Left lung (tissue), 4 donors: ENCODE measurements at regions not wholly inside any gene's neighbourhood (a gene's known extent, or its start where the extent isn't known, plus 50 kb on each side); places are given as distances from the start of the nearest gene placed in this dataset.

Experiments used
- ATAC-seq: fragments of 200-7000 bp; cut with Tn5 transposase; one replicate; pipeline ENCODE4 v1.9.1; 2020; ENCODE audit warnings: moderate library complexity
- DNase-seq, 4 donors: peaks; one replicate each; pipeline ENCODE4 v3.0.0-alpha.2; 2013 to 2020
- H3K27ac ChIP-seq, 2 donors: fragments of 200-600 bp; sonication (generic) in 1 of 2; one replicate each; pipeline versions ENCODE4 v1.5.0 to v1.8.0; 2020 to 2021
- H3K27me3 ChIP-seq, 2 donors: fragments of 200-600 bp; sonication (generic) in 1 of 2; one replicate each; pipeline versions ENCODE4 v1.5.0 to v1.8.0; 2020 to 2021
- H3K36me3 ChIP-seq, 2 donors: fragments of 200-600 bp; sonication (generic) in 1 of 2; one replicate each; pipeline versions ENCODE4 v1.5.0 to v1.8.0; 2020 to 2021
- H3K4me1 ChIP-seq, 2 donors: fragments of 200-600 bp; one replicate each; pipeline ENCODE4 v1.8.0; 2021
- H3K4me3 ChIP-seq, 2 donors: fragments of 200-600 bp; sonication (generic) in 1 of 2; one replicate each; pipeline versions ENCODE4 v1.5.0 to v1.8.0; 2020 to 2021; ENCODE audit warnings: mild to moderate bottlenecking in 1 of 2
- H3K9me3 ChIP-seq, 2 donors: fragments of 200-600 bp; sonication (generic) in 1 of 2; one replicate each; pipeline versions ENCODE4 v1.5.0 to v1.8.0; 2020 to 2021
- intact Hi-C, 2 donors: fragments of 100-400 bp; cut with DNase I; formaldehyde crosslinking; loops; one replicate each; pipeline versions ENCODE4 v1.11.2 to v1.14.2; 2022
- TF ChIP-seq, protein P1 (sequence below), 2 donors: fragments of 200-600 bp; sonication (generic) in 1 of 2; IDR thresholded peaks; one replicate each; pipeline versions ENCODE4 v1.5.0 to v1.8.0; 2021; ENCODE audit warnings: antibody characterized with exemption in 2 of 2
- donor health status: DM: no; HTN: yes; CAD: no.
- donor health status: DM: no; HTN: no; CAD: no.

GRCh38 chr4:91837608-91838029 is 466.1 kb upstream of the GRID2 start:
- ATAC-seq: no peak
- no peak for DNase-seq
- Histone ChIP-seq H3K36me3 (no peaks in the 10 kb centered on the region), H3K4me1 (no peaks in the 10 kb centered on the region), H3K9me3 (peaks cover 0 to 26% of the 10 kb centered on the region in 2 donors), H3K4me3 (no peak overlapping the region), H3K27ac (no peak overlapping the region), H3K27me3 (no peaks in the 10 kb centered on the region)
- intact Hi-C loops: no loop called here
- TF ChIP-seq, protein P1, sequence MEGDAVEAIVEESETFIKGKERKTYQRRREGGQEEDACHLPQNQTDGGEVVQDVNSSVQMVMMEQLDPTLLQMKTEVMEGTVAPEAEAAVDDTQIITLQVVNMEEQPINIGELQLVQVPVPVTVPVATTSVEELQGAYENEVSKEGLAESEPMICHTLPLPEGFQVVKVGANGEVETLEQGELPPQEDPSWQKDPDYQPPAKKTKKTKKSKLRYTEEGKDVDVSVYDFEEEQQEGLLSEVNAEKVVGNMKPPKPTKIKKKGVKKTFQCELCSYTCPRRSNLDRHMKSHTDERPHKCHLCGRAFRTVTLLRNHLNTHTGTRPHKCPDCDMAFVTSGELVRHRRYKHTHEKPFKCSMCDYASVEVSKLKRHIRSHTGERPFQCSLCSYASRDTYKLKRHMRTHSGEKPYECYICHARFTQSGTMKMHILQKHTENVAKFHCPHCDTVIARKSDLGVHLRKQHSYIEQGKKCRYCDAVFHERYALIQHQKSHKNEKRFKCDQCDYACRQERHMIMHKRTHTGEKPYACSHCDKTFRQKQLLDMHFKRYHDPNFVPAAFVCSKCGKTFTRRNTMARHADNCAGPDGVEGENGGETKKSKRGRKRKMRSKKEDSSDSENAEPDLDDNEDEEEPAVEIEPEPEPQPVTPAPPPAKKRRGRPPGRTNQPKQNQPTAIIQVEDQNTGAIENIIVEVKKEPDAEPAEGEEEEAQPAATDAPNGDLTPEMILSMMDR (IDR thresholded peaks at IDR 0.05): no peak

DNA sequence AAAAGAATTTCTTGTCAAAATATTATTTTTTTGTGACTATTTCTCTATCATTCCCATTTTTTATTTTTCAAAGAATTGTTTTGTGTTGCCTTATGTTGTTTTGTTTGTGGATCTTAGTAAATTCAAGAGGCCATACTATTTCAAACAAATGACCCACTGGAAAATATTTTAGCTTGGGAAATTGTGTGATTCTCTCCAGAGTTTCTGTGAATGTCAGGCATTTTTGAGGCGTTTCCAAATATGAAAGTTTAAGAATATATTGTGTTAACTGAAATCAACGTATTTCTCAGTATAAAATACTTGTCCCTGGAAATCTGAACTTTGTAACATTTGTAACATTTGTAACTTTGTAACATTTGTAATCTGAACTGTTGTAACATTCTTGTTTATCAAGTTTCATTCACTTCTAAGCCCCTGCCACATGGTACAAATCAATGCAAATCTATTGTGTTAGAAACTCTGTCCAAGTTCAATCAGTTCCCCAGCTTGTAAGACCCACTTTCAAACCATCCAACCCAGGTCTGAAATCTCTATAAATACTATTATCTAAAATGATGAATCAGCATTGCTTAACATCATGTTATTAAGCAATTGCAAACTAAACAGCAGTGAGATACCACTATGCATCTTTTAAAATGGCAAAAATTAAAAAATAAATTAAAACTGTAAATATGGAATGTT is 465.4 kb upstream of the GRID2 start:
- DNase-seq: no peak
- Histone ChIP-seq H3K27ac (no peak overlapping the region), H3K4me3 (no peak overlapping the region)

GRCh38 chr4:91840359-91840758 is 463.4 kb upstream of the GRID2 start:
- ATAC-seq (peak; percentile 81), DNase-seq (no peak)
- Histone ChIP-seq H3K27me3 (no peaks in the 10 kb centered on the region), H3K36me3 (no peaks in the 10 kb centered on the region), H3K9me3 (peaks cover 0 to 6% of the 10 kb centered on the region in 2 donors), H3K27ac (no peak overlapping the region), H3K4me1 (no peaks in the 10 kb centered on the region), H3K4me3 (no peak overlapping the region)
- TF ChIP-seq, protein P1 (IDR thresholded peaks at IDR 0.05): no peak
- intact Hi-C loops: no loop called here

More for the DNA sequence above, 465.4 kb upstream of the GRID2 start:
- no peaks in the 10 kb centered on the region for H3K36me3 ChIP-seq
- TF ChIP-seq, protein P1 (IDR thresholded peaks at IDR 0.05): no peak
- intact Hi-C loops: no loop called here
- H3K4me1 ChIP-seq: no peaks in the 10 kb centered on the region
- peaks cover 0 to 19% of the 10 kb centered on the region in 2 donors for H3K9me3 ChIP-seq
- no peak for ATAC-seq
- no peaks in the 10 kb centered on the region for H3K27me3 ChIP-seq

GRCh38 chr4:91846233-91846632 is 457.5 kb upstream of the GRID2 start:
- DNase-seq: no peak
- intact Hi-C loops: no loop called here
- Histone ChIP-seq H3K9me3 (peaks cover 0 to 6% of the 10 kb centered on the region in 2 donors), H3K36me3 (no peaks in the 10 kb centered on the region), H3K27ac (no peak overlapping the region), H3K4me3 (no peak overlapping the region), H3K27me3 (no peaks in the 10 kb centered on the region), H3K4me1 (no peaks in the 10 kb centered on the region)
- TF ChIP-seq, protein P1 (IDR thresholded peaks at IDR 0.05): no peak
- ATAC-seq: no peak

DNA sequence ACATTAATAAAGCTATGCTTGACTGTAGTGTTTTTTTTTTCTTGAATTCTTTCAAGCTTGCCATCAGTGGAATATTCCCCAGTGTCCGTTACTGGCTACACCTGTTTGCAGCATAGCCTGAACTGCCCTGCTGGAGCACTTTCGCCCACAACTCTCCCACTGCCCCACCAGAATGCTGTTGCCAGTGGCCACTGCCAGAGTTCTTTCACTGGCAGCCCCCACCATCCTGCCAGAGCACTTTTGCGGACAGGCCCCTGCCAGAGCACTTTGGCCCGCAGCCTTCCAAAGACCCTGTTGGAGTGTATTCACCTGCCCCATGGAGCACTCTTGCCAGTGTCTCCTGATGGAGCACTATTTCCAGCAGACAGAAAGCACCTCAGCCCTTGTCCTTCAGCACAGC is 452.3 kb upstream of the GRID2 start:
- TF ChIP-seq, protein P1 (IDR thresholded peaks at IDR 0.05): no peak
- no peak overlapping the region for H3K4me3 ChIP-seq
- intact Hi-C loops: no loop called here
- H3K36me3 ChIP-seq: no peaks in the 10 kb centered on the region
- no peak for ATAC-seq
- H3K4me1 ChIP-seq: no peaks in the 10 kb centered on the region
- peak in 1 of 4 donors; percentile 60 for DNase-seq
- peaks cover 0 to 4% of the 10 kb centered on the region in 2 donors for H3K9me3 ChIP-seq
- no peak overlapping the region for H3K27ac ChIP-seq
- no peaks in the 10 kb centered on the region for H3K27me3 ChIP-seq
